ENCODE measurements at regions not wholly inside any gene's neighbourhood (a gene's known extent, or its start where the extent isn't known, plus 50 kb on each side); places are given as distances from the start of the nearest gene placed in this dataset.

DNA sequence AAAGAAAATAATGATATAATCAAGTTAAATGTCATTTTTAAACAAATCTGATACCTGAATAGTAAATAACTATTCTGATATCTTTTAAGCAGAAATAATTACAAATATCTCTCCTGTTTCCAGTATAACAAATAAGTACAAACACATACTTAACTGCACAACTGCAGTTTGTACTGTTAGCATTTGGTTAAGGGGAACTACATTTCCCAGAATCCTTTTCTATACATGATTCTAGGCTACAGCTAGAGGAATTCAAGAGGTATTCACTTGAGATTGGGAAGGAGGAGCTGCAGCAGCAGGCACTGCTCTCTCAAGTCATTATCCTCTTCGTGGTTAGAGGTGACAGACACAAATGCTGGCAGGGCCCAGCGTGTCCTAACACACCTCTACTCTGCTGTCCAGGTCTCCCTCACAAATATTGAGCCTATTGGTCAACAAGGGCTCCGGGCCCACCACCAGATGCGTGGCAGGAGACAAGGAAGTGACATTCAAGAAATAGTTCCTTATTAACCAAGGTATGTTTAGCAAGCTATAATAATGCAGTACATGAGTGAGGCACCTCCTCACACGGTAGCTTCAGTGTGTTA, 255.1 kb upstream of the MKLN1 start (continued):
- TF ChIP-seq, protein P1, sequence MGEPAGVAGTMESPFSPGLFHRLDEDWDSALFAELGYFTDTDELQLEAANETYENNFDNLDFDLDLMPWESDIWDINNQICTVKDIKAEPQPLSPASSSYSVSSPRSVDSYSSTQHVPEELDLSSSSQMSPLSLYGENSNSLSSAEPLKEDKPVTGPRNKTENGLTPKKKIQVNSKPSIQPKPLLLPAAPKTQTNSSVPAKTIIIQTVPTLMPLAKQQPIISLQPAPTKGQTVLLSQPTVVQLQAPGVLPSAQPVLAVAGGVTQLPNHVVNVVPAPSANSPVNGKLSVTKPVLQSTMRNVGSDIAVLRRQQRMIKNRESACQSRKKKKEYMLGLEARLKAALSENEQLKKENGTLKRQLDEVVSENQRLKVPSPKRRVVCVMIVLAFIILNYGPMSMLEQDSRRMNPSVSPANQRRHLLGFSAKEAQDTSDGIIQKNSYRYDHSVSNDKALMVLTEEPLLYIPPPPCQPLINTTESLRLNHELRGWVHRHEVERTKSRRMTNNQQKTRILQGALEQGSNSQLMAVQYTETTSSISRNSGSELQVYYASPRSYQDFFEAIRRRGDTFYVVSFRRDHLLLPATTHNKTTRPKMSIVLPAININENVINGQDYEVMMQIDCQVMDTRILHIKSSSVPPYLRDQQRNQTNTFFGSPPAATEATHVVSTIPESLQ (CRISPR knock-in tag; IDR thresholded peaks at IDR 0.05) = no peak
- no peak for TF ChIP-seq ZNF219 (CRISPR knock-in tag; IDR thresholded peaks at IDR 0.05; ENCODE audit: borderline replicate concordance)
- no peak for TF ChIP-seq JUN (CRISPR knock-in tag; IDR thresholded peaks at IDR 0.05)
- TF ChIP-seq, protein P2, sequence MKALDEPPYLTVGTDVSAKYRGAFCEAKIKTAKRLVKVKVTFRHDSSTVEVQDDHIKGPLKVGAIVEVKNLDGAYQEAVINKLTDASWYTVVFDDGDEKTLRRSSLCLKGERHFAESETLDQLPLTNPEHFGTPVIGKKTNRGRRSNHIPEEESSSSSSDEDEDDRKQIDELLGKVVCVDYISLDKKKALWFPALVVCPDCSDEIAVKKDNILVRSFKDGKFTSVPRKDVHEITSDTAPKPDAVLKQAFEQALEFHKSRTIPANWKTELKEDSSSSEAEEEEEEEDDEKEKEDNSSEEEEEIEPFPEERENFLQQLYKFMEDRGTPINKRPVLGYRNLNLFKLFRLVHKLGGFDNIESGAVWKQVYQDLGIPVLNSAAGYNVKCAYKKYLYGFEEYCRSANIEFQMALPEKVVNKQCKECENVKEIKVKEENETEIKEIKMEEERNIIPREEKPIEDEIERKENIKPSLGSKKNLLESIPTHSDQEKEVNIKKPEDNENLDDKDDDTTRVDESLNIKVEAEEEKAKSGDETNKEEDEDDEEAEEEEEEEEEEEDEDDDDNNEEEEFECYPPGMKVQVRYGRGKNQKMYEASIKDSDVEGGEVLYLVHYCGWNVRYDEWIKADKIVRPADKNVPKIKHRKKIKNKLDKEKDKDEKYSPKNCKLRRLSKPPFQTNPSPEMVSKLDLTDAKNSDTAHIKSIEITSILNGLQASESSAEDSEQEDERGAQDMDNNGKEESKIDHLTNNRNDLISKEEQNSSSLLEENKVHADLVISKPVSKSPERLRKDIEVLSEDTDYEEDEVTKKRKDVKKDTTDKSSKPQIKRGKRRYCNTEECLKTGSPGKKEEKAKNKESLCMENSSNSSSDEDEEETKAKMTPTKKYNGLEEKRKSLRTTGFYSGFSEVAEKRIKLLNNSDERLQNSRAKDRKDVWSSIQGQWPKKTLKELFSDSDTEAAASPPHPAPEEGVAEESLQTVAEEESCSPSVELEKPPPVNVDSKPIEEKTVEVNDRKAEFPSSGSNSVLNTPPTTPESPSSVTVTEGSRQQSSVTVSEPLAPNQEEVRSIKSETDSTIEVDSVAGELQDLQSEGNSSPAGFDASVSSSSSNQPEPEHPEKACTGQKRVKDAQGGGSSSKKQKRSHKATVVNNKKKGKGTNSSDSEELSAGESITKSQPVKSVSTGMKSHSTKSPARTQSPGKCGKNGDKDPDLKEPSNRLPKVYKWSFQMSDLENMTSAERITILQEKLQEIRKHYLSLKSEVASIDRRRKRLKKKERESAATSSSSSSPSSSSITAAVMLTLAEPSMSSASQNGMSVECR (CRISPR knock-in tag; IDR thresholded peaks at IDR 0.05; ENCODE audit: borderline replicate concordance) = no peak

DNA sequence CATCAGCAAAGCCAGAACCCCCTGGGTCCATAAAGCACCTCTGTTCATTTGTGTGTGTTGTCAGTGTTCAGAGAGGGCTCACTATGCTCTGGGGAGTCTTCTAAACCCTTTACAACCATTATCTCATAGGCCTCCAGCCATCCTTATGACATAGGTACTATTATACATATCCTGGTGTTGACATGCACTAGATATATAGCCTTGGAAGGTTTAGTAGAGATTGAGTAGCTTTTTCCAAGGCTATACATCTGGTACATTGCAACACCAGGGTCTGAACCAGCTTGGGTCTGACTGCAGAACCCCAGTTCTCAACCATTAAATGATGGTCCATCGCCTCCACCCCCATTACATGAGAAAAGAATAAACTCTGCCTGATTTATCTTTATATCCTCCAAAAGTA, 253.6 kb upstream of the MKLN1 start:
- H3K4me3 Mint-ChIP-seq = no peak overlapping the region
- ATAC-seq = no peak
- CTCF ChIA-PET = no interaction called here

DNA sequence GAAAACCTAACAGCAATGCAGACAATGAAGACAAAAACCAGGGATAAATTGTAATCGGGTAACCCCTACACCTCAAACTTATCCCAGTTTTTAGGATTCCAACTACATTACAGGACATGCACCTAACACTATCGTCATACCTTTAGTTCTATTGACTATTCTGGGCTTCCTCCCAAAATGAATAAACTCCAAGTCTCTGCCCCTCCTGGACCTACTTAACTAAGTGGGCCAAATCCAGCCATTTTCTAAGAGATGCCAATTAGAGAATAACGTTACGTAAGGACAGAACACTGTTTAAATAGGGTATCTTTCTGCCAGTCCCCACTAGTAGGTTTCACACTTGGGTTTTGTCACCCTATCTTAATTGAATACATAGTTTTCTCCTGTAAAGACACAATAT, 253.1 kb upstream of the MKLN1 start:
- Mint-ChIP-seq H3K4me3 (no peak overlapping the region), H3K36me3 (peaks cover 6% of the 10 kb centered on the region; the same call in 1 of the 2 replicates), H3K9me3 (no peaks in the 10 kb centered on the region), H3K27me3 (ENCODE audit: low read depth) (no peaks in the 10 kb centered on the region), H3K27ac (no peak overlapping the region), H3K4me1 (peaks cover 28% of the 10 kb centered on the region)
- CTCF ChIA-PET = no interaction called here
- no peak for DNase-seq (ENCODE audit: low spot score)
- no peak for ATAC-seq
- POLR2A ChIA-PET = no interaction called here
- TF ChIP-seq IRF2 (CRISPR knock-in tag; IDR thresholded peaks at IDR 0.05; ENCODE audit: borderline replicate concordance, low read depth) (no peak), FOXJ3 (CRISPR knock-in tag; IDR thresholded peaks at IDR 0.05; ENCODE audit: borderline replicate concordance) (no peak), CREM (CRISPR knock-in tag; IDR thresholded peaks at IDR 0.05) (no peak)
- TF ChIP-seq, protein P3, sequence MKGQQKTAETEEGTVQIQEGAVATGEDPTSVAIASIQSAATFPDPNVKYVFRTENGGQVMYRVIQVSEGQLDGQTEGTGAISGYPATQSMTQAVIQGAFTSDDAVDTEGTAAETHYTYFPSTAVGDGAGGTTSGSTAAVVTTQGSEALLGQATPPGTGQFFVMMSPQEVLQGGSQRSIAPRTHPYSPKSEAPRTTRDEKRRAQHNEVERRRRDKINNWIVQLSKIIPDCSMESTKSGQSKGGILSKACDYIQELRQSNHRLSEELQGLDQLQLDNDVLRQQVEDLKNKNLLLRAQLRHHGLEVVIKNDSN (CRISPR knock-in tag; IDR thresholded peaks at IDR 0.05) = no peak
- TF ChIP-seq, protein P4, sequence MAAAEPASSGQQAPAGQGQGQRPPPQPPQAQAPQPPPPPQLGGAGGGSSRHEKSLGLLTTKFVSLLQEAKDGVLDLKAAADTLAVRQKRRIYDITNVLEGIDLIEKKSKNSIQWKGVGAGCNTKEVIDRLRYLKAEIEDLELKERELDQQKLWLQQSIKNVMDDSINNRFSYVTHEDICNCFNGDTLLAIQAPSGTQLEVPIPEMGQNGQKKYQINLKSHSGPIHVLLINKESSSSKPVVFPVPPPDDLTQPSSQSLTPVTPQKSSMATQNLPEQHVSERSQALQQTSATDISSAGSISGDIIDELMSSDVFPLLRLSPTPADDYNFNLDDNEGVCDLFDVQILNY (CRISPR knock-in tag; IDR thresholded peaks at IDR 0.05) = no peak
- TF ChIP-seq, protein P5, sequence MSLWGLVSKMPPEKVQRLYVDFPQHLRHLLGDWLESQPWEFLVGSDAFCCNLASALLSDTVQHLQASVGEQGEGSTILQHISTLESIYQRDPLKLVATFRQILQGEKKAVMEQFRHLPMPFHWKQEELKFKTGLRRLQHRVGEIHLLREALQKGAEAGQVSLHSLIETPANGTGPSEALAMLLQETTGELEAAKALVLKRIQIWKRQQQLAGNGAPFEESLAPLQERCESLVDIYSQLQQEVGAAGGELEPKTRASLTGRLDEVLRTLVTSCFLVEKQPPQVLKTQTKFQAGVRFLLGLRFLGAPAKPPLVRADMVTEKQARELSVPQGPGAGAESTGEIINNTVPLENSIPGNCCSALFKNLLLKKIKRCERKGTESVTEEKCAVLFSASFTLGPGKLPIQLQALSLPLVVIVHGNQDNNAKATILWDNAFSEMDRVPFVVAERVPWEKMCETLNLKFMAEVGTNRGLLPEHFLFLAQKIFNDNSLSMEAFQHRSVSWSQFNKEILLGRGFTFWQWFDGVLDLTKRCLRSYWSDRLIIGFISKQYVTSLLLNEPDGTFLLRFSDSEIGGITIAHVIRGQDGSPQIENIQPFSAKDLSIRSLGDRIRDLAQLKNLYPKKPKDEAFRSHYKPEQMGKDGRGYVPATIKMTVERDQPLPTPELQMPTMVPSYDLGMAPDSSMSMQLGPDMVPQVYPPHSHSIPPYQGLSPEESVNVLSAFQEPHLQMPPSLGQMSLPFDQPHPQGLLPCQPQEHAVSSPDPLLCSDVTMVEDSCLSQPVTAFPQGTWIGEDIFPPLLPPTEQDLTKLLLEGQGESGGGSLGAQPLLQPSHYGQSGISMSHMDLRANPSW (CRISPR knock-in tag; conservative IDR thresholded peaks at IDR 0.05; ENCODE audit: low read depth) = no peak

More for the DNA sequence above, 253.6 kb upstream of the MKLN1 start:
- POLR2A ChIA-PET = no interaction called here
- H3K27me3 Mint-ChIP-seq (ENCODE audit: low read depth) = no peaks in the 10 kb centered on the region
- H3K9me3 Mint-ChIP-seq = no peaks in the 10 kb centered on the region
- H3K27ac Mint-ChIP-seq = no peak overlapping the region
- H3K36me3 Mint-ChIP-seq = peaks cover 6% of the 10 kb centered on the region; the same call in 1 of the 2 replicates
- H3K4me1 Mint-ChIP-seq = peaks cover 32% of the 10 kb centered on the region
- no peak for DNase-seq (ENCODE audit: low spot score)
- no peak for TF ChIP-seq MXD4 (CRISPR knock-in tag; IDR thresholded peaks at IDR 0.05; ENCODE audit: borderline replicate concordance)
- no peak for TF ChIP-seq ZNF232 (CRISPR knock-in tag; IDR thresholded peaks at IDR 0.05)
- TF ChIP-seq, protein P6, sequence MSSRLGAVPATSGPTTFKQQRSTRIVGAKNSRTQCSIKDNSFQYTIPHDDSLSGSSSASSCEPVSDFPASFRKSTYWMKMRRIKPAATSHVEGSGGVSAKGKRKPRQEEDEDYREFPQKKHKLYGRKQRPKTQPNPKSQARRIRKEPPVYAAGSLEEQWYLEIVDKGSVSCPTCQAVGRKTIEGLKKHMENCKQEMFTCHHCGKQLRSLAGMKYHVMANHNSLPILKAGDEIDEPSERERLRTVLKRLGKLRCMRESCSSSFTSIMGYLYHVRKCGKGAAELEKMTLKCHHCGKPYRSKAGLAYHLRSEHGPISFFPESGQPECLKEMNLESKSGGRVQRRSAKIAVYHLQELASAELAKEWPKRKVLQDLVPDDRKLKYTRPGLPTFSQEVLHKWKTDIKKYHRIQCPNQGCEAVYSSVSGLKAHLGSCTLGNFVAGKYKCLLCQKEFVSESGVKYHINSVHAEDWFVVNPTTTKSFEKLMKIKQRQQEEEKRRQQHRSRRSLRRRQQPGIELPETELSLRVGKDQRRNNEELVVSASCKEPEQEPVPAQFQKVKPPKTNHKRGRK (CRISPR knock-in tag; IDR thresholded peaks at IDR 0.05; ENCODE audit: borderline replicate concordance) = no peak
- TF ChIP-seq, protein P7, sequence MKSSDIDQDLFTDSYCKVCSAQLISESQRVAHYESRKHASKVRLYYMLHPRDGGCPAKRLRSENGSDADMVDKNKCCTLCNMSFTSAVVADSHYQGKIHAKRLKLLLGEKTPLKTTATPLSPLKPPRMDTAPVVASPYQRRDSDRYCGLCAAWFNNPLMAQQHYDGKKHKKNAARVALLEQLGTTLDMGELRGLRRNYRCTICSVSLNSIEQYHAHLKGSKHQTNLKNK (CRISPR knock-in tag; IDR thresholded peaks at IDR 0.05) = no peak
- TF ChIP-seq, protein P8, sequence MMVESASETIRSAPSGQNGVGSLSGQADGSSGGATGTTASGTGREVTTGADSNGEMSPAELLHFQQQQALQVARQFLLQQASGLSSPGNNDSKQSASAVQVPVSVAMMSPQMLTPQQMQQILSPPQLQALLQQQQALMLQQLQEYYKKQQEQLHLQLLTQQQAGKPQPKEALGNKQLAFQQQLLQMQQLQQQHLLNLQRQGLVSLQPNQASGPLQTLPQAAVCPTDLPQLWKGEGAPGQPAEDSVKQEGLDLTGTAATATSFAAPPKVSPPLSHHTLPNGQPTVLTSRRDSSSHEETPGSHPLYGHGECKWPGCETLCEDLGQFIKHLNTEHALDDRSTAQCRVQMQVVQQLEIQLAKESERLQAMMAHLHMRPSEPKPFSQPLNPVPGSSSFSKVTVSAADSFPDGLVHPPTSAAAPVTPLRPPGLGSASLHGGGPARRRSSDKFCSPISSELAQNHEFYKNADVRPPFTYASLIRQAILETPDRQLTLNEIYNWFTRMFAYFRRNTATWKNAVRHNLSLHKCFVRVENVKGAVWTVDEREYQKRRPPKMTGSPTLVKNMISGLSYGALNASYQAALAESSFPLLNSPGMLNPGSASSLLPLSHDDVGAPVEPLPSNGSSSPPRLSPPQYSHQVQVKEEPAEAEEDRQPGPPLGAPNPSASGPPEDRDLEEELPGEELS (CRISPR knock-in tag; IDR thresholded peaks at IDR 0.05) = no peak
- no peak for TF ChIP-seq TEAD4 (CRISPR knock-in tag; IDR thresholded peaks at IDR 0.05)

Measured in WTC11 (cell line).